ENCODE measurements at regions not wholly inside any gene's neighbourhood (a gene's known extent, or its start where the extent isn't known, plus 50 kb on each side); places are given as distances from the start of the nearest gene placed in this dataset.

GRCh38 chr6:121563286-121563685, 127.8 kb downstream of the GJA1 start:
- TF ChIP-seq GATA2 (IDR thresholded peaks at IDR 0.05; ENCODE audit: low read depth, low read length) (no peak), GATA3 (IDR thresholded peaks at IDR 0.05; ENCODE audit: low read depth, low read length) (no peak)

GRCh38 chr6:121571455-121571854, 136.0 kb downstream of the GJA1 start:
- TF ChIP-seq GATA3 (IDR thresholded peaks at IDR 0.05; ENCODE audit: low read depth, low read length) = no peak
- no peak for TF ChIP-seq GATA2 (IDR thresholded peaks at IDR 0.05; ENCODE audit: low read depth, low read length)

GRCh38 chr6:121573481-121573880, 138.0 kb downstream of the GJA1 start:
- TF ChIP-seq GATA2 (IDR thresholded peaks at IDR 0.05; ENCODE audit: low read depth, low read length) = no peak
- no peak for TF ChIP-seq GATA3 (IDR thresholded peaks at IDR 0.05; ENCODE audit: low read depth, low read length)

GRCh38 chr6:121578216-121578615, 142.8 kb downstream of the GJA1 start:
- no peak for TF ChIP-seq GATA3 (IDR thresholded peaks at IDR 0.05; ENCODE audit: low read depth, low read length)
- TF ChIP-seq GATA2 (IDR thresholded peaks at IDR 0.05; ENCODE audit: low read depth, low read length) = no peak

- TF ChIP-seq GATA2 (IDR thresholded peaks at IDR 0.05; ENCODE audit: low read depth, low read length) (no peak), GATA3 (IDR thresholded peaks at IDR 0.05; ENCODE audit: low read depth, low read length) (no peak)
These were observed 144.0 kb downstream of the GJA1 start for GRCh38 chr6:121579478-121579877.

GRCh38 chr6:121581327-121581726, 145.9 kb downstream of the GJA1 start:
- TF ChIP-seq GATA2 (IDR thresholded peaks at IDR 0.05; ENCODE audit: low read depth, low read length) (no peak), GATA3 (IDR thresholded peaks at IDR 0.05; ENCODE audit: low read depth, low read length) (no peak)

GRCh38 chr6:121582262-121582661, 146.8 kb downstream of the GJA1 start:
- TF ChIP-seq GATA2 (IDR thresholded peaks at IDR 0.05; ENCODE audit: low read depth, low read length) (no peak), GATA3 (IDR thresholded peaks at IDR 0.05; ENCODE audit: low read depth, low read length) (no peak)

GRCh38 chr6:121584586-121585369, 149.3 kb downstream of the GJA1 start:
- TF ChIP-seq GATA3 (IDR thresholded peaks at IDR 0.05; ENCODE audit: low read depth, low read length) (no peak), GATA2 (IDR thresholded peaks at IDR 0.05; ENCODE audit: low read depth, low read length) (no peak)

GRCh38 chr6:121590438-121590837, 155.0 kb downstream of the GJA1 start:
- no peak for TF ChIP-seq GATA2 (IDR thresholded peaks at IDR 0.05; ENCODE audit: low read depth, low read length)
- no peak for TF ChIP-seq GATA3 (IDR thresholded peaks at IDR 0.05; ENCODE audit: low read depth, low read length)

- no peak for TF ChIP-seq GATA2 (IDR thresholded peaks at IDR 0.05; ENCODE audit: low read depth, low read length)
- TF ChIP-seq GATA3 (IDR thresholded peaks at IDR 0.05; ENCODE audit: low read depth, low read length) = no peak
These were observed 155.5 kb downstream of the GJA1 start for GRCh38 chr6:121590916-121591315.

- no peak for TF ChIP-seq GATA2 (IDR thresholded peaks at IDR 0.05; ENCODE audit: low read depth, low read length)
- no peak for TF ChIP-seq GATA3 (IDR thresholded peaks at IDR 0.05; ENCODE audit: low read depth, low read length)
These were observed 157.0 kb downstream of the GJA1 start for GRCh38 chr6:121592261-121592935.

GRCh38 chr6:121593011-121593641, 157.7 kb downstream of the GJA1 start:
- TF ChIP-seq GATA3 (IDR thresholded peaks at IDR 0.05; ENCODE audit: low read depth, low read length) = no peak
- TF ChIP-seq GATA2 (IDR thresholded peaks at IDR 0.05; ENCODE audit: low read depth, low read length) = no peak

- TF ChIP-seq GATA2 (IDR thresholded peaks at IDR 0.05; ENCODE audit: low read depth, low read length) = no peak
- TF ChIP-seq GATA3 (IDR thresholded peaks at IDR 0.05; ENCODE audit: low read depth, low read length) = no peak
These were observed 158.6 kb downstream of the GJA1 start for GRCh38 chr6:121594053-121594452.

GRCh38 chr6:121595646-121596045, 160.2 kb downstream of the GJA1 start:
- no peak for TF ChIP-seq GATA3 (IDR thresholded peaks at IDR 0.05; ENCODE audit: low read depth, low read length)
- TF ChIP-seq GATA2 (IDR thresholded peaks at IDR 0.05; ENCODE audit: low read depth, low read length) = no peak

GRCh38 chr6:121596441-121596840, 161.0 kb downstream of the GJA1 start:
- TF ChIP-seq GATA2 (IDR thresholded peaks at IDR 0.05; ENCODE audit: low read depth, low read length) = no peak
- no peak for TF ChIP-seq GATA3 (IDR thresholded peaks at IDR 0.05; ENCODE audit: low read depth, low read length)

Measured in SH-SY5Y (cell line).